ENCODE measurements at regions not wholly inside any gene's neighbourhood (a gene's known extent, or its start where the extent isn't known, plus 50 kb on each side); places are given as distances from the start of the nearest gene placed in this dataset.

GRCh38 chr2:187051350-187051749 is 202.4 kb upstream of the ZSWIM2 start:
- no peak for TF ChIP-seq YY1 (IDR thresholded peaks at IDR 0.05; ENCODE audit: insufficient read depth, insufficient read length)
- TF ChIP-seq ZNF274 (IDR thresholded peaks at IDR 0.05; ENCODE audit: low read depth, low read length): no peak

Data from NT2/D1 (cell line).